ENCODE measurements at regions not wholly inside any gene's neighbourhood (a gene's known extent, or its start where the extent isn't known, plus 50 kb on each side); places are given as distances from the start of the nearest gene placed in this dataset.

DNA sequence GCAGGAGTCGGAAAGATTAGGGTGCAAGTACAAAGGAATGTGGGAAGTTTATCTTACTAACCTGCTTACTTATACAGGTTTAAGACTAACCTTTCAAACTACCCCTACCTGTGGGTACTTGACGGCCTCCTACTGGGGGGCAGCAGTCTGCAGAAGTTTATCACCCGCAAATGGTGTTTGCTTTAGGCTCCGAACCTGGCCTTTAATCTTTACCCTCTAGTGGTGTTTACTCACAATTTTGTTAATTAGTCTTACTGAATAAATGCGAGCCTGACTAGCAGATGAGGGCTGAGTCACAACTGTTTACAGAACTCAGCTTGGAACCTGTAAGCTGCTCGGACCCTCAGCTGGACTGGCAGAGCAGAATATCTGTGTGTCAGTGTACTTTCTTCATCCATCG is 204.2 kb upstream of the GPRIN3 start:
- Histone ChIP-seq H2AFZ (ENCODE audit: control insufficient read depth, low read depth, low read length) (no peak overlapping the region), H3K4me2 (ENCODE audit: control insufficient read depth, insufficient read depth) (no peak overlapping the region), H3K4me1 (ENCODE audit: control insufficient read depth, insufficient read depth, low read length) (no peaks in the 10 kb centered on the region), H4K20me1 (ENCODE audit: control insufficient read depth, insufficient read depth) (no peaks in the 10 kb centered on the region), H3K36me3 (ENCODE audit: control insufficient read depth in 2 of 2, insufficient read depth in 2 of 2, low read length in 1 of 2) (no peaks in the 10 kb centered on the region), H3K27ac (ENCODE audit: control insufficient read depth, insufficient read depth) (no peak overlapping the region), H3K79me2 (ENCODE audit: control insufficient read depth, insufficient read depth, low read length) (no peaks in the 10 kb centered on the region), H3K27me3 (replicated peaks in 1 of 2; ENCODE audit: control insufficient read depth in 2 of 2, insufficient read depth in 2 of 2, low read length in 1 of 2) (no peaks in the 10 kb centered on the region), H3K9me3 (replicated peaks; ENCODE audit: control insufficient read depth, insufficient read depth, low read length) (no peaks in the 10 kb centered on the region; the same call in 2 of the 3 replicates), H3K4me3 (no peak overlapping the region), H3K9ac (ENCODE audit: control insufficient read depth, insufficient read depth, low read length) (no peak overlapping the region)
- no TSS peak for BruUV-seq (replicated peaks)
- ATAC-seq (no peak), FAIRE-seq (no peak), DNase-seq (ENCODE audit: low read depth, low spot score) (no peak)
- WGBS (ENCODE audit: insufficient coverage, insufficient replicate concordance, low lambda C conversion rate, missing lambda C conversion rate), result 46% methylated on average over 7 of the region's 7 CpGs
- ChIA-PET SMC1A (ENCODE audit: uncharacterized antibody, unreplicated experiment) (no interaction called here), RAD21 (ENCODE audit: unreplicated experiment) (no interaction called here), POLR2A (no interaction called here), CTCF (no interaction called here)
- intact Hi-C loops (cut with micrococcal nuclease; ENCODE audit: unreplicated experiment), result no loop called here
- in situ Hi-C loops (cut with MboI), result no loop called here
- TF ChIP-seq, protein P1, sequence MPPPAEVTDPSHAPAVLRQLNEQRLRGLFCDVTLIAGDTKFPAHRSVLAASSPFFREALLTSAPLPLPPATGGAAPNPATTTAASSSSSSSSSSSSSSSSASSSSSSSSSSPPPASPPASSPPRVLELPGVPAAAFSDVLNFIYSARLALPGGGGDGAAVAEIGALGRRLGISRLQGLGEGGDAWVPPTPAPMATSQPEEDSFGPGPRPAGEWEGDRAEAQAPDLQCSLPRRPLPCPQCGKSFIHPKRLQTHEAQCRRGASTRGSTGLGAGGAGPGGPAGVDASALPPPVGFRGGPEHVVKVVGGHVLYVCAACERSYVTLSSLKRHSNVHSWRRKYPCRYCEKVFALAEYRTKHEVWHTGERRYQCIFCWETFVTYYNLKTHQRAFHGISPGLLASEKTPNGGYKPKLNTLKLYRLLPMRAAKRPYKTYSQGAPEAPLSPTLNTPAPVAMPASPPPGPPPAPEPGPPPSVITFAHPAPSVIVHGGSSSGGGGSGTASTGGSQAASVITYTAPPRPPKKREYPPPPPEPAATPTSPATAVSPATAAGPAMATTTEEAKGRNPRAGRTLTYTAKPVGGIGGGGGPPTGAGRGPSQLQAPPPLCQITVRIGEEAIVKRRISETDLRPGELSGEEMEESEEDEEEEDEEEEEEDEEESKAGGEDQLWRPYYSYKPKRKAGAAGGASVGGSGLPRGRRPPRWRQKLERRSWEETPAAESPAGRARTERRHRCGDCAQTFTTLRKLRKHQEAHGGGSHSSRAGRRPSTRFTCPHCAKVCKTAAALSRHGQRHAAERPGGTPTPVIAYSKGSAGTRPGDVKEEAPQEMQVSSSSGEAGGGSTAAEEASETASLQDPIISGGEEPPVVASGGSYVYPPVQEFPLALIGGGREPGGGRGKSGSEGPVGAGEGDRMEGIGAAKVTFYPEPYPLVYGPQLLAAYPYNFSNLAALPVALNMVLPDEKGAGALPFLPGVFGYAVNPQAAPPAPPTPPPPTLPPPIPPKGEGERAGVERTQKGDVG (CRISPR knock-in tag; IDR thresholded peaks at IDR 0.05), result no peak
- TF ChIP-seq, protein P2, sequence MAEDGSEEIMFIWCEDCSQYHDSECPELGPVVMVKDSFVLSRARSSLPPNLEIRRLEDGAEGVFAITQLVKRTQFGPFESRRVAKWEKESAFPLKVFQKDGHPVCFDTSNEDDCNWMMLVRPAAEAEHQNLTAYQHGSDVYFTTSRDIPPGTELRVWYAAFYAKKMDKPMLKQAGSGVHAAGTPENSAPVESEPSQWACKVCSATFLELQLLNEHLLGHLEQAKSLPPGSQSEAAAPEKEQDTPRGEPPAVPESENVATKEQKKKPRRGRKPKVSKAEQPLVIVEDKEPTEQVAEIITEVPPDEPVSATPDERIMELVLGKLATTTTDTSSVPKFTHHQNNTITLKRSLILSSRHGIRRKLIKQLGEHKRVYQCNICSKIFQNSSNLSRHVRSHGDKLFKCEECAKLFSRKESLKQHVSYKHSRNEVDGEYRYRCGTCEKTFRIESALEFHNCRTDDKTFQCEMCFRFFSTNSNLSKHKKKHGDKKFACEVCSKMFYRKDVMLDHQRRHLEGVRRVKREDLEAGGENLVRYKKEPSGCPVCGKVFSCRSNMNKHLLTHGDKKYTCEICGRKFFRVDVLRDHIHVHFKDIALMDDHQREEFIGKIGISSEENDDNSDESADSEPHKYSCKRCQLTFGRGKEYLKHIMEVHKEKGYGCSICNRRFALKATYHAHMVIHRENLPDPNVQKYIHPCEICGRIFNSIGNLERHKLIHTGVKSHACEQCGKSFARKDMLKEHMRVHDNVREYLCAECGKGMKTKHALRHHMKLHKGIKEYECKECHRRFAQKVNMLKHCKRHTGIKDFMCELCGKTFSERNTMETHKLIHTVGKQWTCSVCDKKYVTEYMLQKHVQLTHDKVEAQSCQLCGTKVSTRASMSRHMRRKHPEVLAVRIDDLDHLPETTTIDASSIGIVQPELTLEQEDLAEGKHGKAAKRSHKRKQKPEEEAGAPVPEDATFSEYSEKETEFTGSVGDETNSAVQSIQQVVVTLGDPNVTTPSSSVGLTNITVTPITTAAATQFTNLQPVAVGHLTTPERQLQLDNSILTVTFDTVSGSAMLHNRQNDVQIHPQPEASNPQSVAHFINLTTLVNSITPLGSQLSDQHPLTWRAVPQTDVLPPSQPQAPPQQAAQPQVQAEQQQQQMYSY (CRISPR knock-in tag; IDR thresholded peaks at IDR 0.05), result no peak
- TF ChIP-seq CBFB (IDR thresholded peaks at IDR 0.05; ENCODE audit: low read depth) (no peak), NRF1 (conservative IDR thresholded peaks at IDR 0.05; ENCODE audit: low read depth, low read length) (no peak), NBN (IDR thresholded peaks at IDR 0.05) (no peak), IKZF1 (conservative IDR thresholded peaks at IDR 0.05) (no peak), BACH1 (IDR thresholded peaks at IDR 0.05; ENCODE audit: borderline replicate concordance) (no peak)
- TF ChIP-seq, protein P3, sequence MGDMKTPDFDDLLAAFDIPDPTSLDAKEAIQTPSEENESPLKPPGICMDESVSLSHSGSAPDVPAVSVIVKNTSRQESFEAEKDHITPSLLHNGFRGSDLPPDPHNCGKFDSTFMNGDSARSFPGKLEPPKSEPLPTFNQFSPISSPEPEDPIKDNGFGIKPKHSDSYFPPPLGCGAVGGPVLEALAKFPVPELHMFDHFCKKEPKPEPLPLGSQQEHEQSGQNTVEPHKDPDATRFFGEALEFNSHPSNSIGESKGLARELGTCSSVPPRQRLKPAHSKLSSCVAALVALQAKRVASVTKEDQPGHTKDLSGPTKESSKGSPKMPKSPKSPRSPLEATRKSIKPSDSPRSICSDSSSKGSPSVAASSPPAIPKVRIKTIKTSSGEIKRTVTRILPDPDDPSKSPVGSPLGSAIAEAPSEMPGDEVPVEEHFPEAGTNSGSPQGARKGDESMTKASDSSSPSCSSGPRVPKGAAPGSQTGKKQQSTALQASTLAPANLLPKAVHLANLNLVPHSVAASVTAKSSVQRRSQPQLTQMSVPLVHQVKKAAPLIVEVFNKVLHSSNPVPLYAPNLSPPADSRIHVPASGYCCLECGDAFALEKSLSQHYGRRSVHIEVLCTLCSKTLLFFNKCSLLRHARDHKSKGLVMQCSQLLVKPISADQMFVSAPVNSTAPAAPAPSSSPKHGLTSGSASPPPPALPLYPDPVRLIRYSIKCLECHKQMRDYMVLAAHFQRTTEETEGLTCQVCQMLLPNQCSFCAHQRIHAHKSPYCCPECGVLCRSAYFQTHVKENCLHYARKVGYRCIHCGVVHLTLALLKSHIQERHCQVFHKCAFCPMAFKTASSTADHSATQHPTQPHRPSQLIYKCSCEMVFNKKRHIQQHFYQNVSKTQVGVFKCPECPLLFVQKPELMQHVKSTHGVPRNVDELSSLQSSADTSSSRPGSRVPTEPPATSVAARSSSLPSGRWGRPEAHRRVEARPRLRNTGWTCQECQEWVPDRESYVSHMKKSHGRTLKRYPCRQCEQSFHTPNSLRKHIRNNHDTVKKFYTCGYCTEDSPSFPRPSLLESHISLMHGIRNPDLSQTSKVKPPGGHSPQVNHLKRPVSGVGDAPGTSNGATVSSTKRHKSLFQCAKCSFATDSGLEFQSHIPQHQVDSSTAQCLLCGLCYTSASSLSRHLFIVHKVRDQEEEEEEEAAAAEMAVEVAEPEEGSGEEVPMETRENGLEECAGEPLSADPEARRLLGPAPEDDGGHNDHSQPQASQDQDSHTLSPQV (IDR thresholded peaks at IDR 0.05), result no peak
- TF ChIP-seq, protein P4, sequence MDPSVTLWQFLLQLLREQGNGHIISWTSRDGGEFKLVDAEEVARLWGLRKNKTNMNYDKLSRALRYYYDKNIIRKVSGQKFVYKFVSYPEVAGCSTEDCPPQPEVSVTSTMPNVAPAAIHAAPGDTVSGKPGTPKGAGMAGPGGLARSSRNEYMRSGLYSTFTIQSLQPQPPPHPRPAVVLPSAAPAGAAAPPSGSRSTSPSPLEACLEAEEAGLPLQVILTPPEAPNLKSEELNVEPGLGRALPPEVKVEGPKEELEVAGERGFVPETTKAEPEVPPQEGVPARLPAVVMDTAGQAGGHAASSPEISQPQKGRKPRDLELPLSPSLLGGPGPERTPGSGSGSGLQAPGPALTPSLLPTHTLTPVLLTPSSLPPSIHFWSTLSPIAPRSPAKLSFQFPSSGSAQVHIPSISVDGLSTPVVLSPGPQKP (IDR thresholded peaks at IDR 0.05; ENCODE audit: low read depth, low read length), result no peak
- TF ChIP-seq, protein P5, sequence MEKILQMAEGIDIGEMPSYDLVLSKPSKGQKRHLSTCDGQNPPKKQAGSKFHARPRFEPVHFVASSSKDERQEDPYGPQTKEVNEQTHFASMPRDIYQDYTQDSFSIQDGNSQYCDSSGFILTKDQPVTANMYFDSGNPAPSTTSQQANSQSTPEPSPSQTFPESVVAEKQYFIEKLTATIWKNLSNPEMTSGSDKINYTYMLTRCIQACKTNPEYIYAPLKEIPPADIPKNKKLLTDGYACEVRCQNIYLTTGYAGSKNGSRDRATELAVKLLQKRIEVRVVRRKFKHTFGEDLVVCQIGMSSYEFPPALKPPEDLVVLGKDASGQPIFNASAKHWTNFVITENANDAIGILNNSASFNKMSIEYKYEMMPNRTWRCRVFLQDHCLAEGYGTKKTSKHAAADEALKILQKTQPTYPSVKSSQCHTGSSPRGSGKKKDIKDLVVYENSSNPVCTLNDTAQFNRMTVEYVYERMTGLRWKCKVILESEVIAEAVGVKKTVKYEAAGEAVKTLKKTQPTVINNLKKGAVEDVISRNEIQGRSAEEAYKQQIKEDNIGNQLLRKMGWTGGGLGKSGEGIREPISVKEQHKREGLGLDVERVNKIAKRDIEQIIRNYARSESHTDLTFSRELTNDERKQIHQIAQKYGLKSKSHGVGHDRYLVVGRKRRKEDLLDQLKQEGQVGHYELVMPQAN (conservative IDR thresholded peaks at IDR 0.05), result no peak
